ENCODE measurements at regions not wholly inside any gene's neighbourhood (a gene's known extent, or its start where the extent isn't known, plus 50 kb on each side); places are given as distances from the start of the nearest gene placed in this dataset.
A peak's percentile ranks its signal among the peaks of the same experiment; 100 is the strongest.
"Not testable (repeated sequence)": the region's sequence is repeated elsewhere in the genome, so short reads cannot be mapped to it uniquely, and the experiment has no call there.

DNA sequence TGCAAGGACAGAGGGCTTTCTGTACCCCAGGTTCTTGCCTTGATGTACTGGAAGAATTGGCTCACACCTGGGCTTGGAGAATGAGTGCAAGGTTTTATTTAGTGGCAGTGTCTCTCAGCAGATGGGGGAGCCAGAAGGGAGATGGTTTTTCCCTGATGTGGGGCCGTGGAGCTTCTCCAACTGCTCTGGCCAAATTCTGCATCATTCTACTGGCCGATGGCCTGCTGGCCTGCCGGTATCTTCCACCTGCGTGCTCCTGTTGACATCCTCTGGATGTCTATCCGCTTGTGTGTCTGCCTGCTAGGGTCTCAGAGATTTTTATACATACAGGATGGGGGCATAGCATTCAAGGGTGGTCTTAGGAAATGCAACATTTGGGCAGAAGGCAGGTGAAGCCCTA, 466.5 kb upstream of the ZNF337 start:
- peak overlapping the region; percentile 85 for H2BK12ac ChIP-seq (ENCODE audit: low read length)

DNA sequence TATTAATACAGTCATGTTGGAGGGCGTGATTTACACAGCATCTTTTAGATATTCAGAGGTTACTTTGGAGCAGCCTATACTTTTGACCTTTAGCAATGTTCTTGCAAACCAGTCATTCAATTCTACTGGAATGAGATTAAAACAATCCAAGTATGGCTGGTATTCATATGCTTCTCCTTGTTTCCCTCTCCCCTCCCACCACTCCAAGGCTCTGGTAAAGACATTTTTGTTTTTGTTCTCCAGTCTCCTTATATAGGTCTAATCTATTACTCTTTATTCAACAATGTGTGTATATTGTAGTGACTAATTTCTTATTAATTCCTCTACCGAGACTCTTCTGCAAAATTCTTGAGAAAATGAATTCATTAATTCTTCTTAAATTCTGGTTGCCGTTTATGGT, 465.1 kb upstream of the ZNF337 start:
- H3K4me2 ChIP-seq (ENCODE audit: low read length); DNase-seq; H3K27me3 ChIP-seq (ENCODE audit: insufficient read depth, low read length); H2BK12ac ChIP-seq (ENCODE audit: low read length); H2AK5ac ChIP-seq (ENCODE audit: low read length); H2BK5ac ChIP-seq (ENCODE audit: low read depth, low read length, poor library complexity); H3K79me2 ChIP-seq (ENCODE audit: control insufficient read depth, insufficient read depth, low read length, poor library complexity); H3K27ac ChIP-seq (ENCODE audit: low read depth, low read length); H3K4me3 ChIP-seq (ENCODE audit: low read depth, low read length); H4K12ac ChIP-seq (ENCODE audit: low read depth, low read length); H4K8ac ChIP-seq (ENCODE audit: low read depth, low read length); H3K14ac ChIP-seq (ENCODE audit: low read length); H3K9me3 ChIP-seq (ENCODE audit: insufficient read depth, low read depth, low read length); H3K4ac ChIP-seq (ENCODE audit: low read depth, low read length); H2BK120ac ChIP-seq (ENCODE audit: insufficient read depth, low read length, poor library complexity); H3K18ac ChIP-seq (ENCODE audit: low read length); H3K79me1 ChIP-seq (ENCODE audit: low read length); H2AFZ ChIP-seq (ENCODE audit: insufficient read depth, low read length, poor library complexity); H3K4me1 ChIP-seq (ENCODE audit: control insufficient read depth in 1 of 2, insufficient read depth in 2 of 2, low read length in 2 of 2); H3K23ac ChIP-seq (ENCODE audit: low read length); H3K9ac ChIP-seq (ENCODE audit: low read length); H3K36me3 ChIP-seq (ENCODE audit: control insufficient read depth in 1 of 2, insufficient read depth in 2 of 2, low read length in 2 of 2); H4K91ac ChIP-seq (ENCODE audit: low read depth, low read length): not testable (repeated sequence)
- no CpG with 5 or more reads among the region's 3 CpGs for WGBS (ENCODE audit: extremely low coverage, insufficient coverage, insufficient read length)

More for the DNA sequence above, 466.5 kb upstream of the ZNF337 start:
- not testable (repeated sequence) for H3K4me3 ChIP-seq (ENCODE audit: low read depth, low read length); H3K4me2 ChIP-seq (ENCODE audit: low read length); H3K4me1 ChIP-seq (ENCODE audit: control insufficient read depth in 1 of 2, insufficient read depth in 2 of 2, low read length in 2 of 2); H3K27me3 ChIP-seq (ENCODE audit: insufficient read depth, low read length); H3K79me1 ChIP-seq (ENCODE audit: low read length); H3K23ac ChIP-seq (ENCODE audit: low read length); H2AFZ ChIP-seq (ENCODE audit: insufficient read depth, low read length, poor library complexity); H3K4ac ChIP-seq (ENCODE audit: low read depth, low read length); H3K18ac ChIP-seq (ENCODE audit: low read length); H2AK5ac ChIP-seq (ENCODE audit: low read length); H3K9ac ChIP-seq (ENCODE audit: low read length); H4K12ac ChIP-seq (ENCODE audit: low read depth, low read length); DNase-seq; H4K8ac ChIP-seq (ENCODE audit: low read depth, low read length); H2BK5ac ChIP-seq (ENCODE audit: low read depth, low read length, poor library complexity); H3K79me2 ChIP-seq (ENCODE audit: control insufficient read depth, insufficient read depth, low read length, poor library complexity); H3K27ac ChIP-seq (ENCODE audit: low read depth, low read length); H3K9me3 ChIP-seq (ENCODE audit: insufficient read depth, low read depth, low read length); H3K36me3 ChIP-seq (ENCODE audit: control insufficient read depth in 1 of 2, insufficient read depth in 2 of 2, low read length in 2 of 2)
- H3K14ac ChIP-seq (ENCODE audit: low read length), result peak overlapping the region; percentile 50
- no CpG with 5 or more reads among the region's 5 CpGs for WGBS (ENCODE audit: extremely low coverage, insufficient coverage, insufficient read length)
- peak overlapping the region; percentile 13 for H4K91ac ChIP-seq (ENCODE audit: low read depth, low read length)
- peak overlapping the region; percentile 81 for H2BK120ac ChIP-seq (ENCODE audit: insufficient read depth, low read length, poor library complexity)

DNA sequence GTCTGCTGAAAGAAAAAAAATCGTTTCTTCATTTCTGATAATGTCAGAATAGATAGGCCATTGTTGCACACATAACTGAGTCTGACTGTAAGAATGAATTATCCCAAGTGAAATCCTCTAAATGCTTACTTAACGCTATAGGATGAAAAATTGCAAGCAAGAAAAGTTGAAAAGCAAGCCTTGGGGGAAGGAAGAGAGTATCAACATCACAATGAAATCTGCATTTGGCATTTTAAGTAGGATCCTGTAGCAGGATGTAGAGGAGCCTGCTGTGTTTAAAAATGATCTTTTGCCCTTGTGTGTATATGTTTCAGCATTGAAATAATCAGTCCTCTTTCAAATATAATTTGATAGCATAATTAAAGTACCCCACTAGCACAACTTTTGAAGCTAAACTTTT, 464.3 kb upstream of the ZNF337 start:
- H2BK120ac ChIP-seq (ENCODE audit: insufficient read depth, low read length, poor library complexity); H3K4me2 ChIP-seq (ENCODE audit: low read length); H3K27me3 ChIP-seq (ENCODE audit: insufficient read depth, low read length); H3K27ac ChIP-seq (ENCODE audit: low read depth, low read length); H3K23ac ChIP-seq (ENCODE audit: low read length); H2AFZ ChIP-seq (ENCODE audit: insufficient read depth, low read length, poor library complexity); H4K91ac ChIP-seq (ENCODE audit: low read depth, low read length); H3K4me3 ChIP-seq (ENCODE audit: low read depth, low read length); H3K18ac ChIP-seq (ENCODE audit: low read length); H2BK5ac ChIP-seq (ENCODE audit: low read depth, low read length, poor library complexity); H3K4ac ChIP-seq (ENCODE audit: low read depth, low read length); H4K8ac ChIP-seq (ENCODE audit: low read depth, low read length); H3K9me3 ChIP-seq (ENCODE audit: insufficient read depth, low read depth, low read length); H3K79me1 ChIP-seq (ENCODE audit: low read length); DNase-seq; H3K79me2 ChIP-seq (ENCODE audit: control insufficient read depth, insufficient read depth, low read length, poor library complexity); H3K4me1 ChIP-seq (ENCODE audit: control insufficient read depth in 1 of 2, insufficient read depth in 2 of 2, low read length in 2 of 2); H2AK5ac ChIP-seq (ENCODE audit: low read length); H4K12ac ChIP-seq (ENCODE audit: low read depth, low read length); H3K36me3 ChIP-seq (ENCODE audit: control insufficient read depth in 1 of 2, insufficient read depth in 2 of 2, low read length in 2 of 2); H3K9ac ChIP-seq (ENCODE audit: low read length); H3K14ac ChIP-seq (ENCODE audit: low read length); H2BK12ac ChIP-seq (ENCODE audit: low read length): not testable (repeated sequence)
- WGBS (ENCODE audit: extremely low coverage, insufficient coverage, insufficient read length), result no CpG with 5 or more reads among the region's 2 CpGs

DNA sequence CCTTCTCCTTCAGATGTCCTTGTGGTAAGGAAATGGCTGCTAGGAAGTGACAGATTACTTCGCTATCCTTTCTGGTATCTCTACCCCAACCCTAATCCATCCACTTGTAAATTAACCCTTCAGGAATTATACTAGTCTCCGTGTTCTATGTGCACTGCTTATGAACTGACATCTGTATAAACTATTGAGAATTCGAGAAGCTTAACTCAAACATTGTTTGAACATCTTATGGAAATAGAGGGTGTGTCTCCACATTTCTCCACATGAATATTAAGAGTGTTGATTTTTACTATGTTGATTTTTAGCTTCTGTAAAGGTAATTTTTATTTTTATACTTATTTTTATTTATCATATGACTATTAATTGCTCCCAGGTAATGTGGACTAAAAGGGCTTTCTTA, 457.6 kb upstream of the ZNF337 start:
- no peaks in the 10 kb centered on the region for H3K79me1 ChIP-seq (ENCODE audit: low read length)
- H3K4me2 ChIP-seq (ENCODE audit: low read length), result no peak overlapping the region
- no peak overlapping the region for H3K9ac ChIP-seq (ENCODE audit: low read length)
- H3K4me1 ChIP-seq (ENCODE audit: control insufficient read depth in 1 of 2, insufficient read depth in 2 of 2, low read length in 2 of 2), result no peaks in the 10 kb centered on the region
- H4K91ac ChIP-seq (ENCODE audit: low read depth, low read length), result no peak overlapping the region
- no peaks in the 10 kb centered on the region for H3K27me3 ChIP-seq (ENCODE audit: insufficient read depth, low read length)
- no CpG with 5 or more reads among the region's 3 CpGs for WGBS (ENCODE audit: extremely low coverage, insufficient coverage, insufficient read length)
- H3K4ac ChIP-seq (ENCODE audit: low read depth, low read length), result no peak overlapping the region
- H3K27ac ChIP-seq (ENCODE audit: low read depth, low read length), result no peak overlapping the region
- no peak for DNase-seq
- no peak overlapping the region for H3K18ac ChIP-seq (ENCODE audit: low read length)
- H3K36me3 ChIP-seq (ENCODE audit: control insufficient read depth in 1 of 2, insufficient read depth in 2 of 2, low read length in 2 of 2), result no peaks in the 10 kb centered on the region
- no peaks in the 10 kb centered on the region for H3K79me2 ChIP-seq (ENCODE audit: control insufficient read depth, insufficient read depth, low read length, poor library complexity)
- H2BK12ac ChIP-seq (ENCODE audit: low read length), result no peak overlapping the region
- H2BK5ac ChIP-seq (ENCODE audit: low read depth, low read length, poor library complexity), result no peak overlapping the region
- H3K4me3 ChIP-seq (ENCODE audit: low read depth, low read length), result no peak overlapping the region
- H3K23ac ChIP-seq (ENCODE audit: low read length), result no peak overlapping the region
- no peak overlapping the region for H3K14ac ChIP-seq (ENCODE audit: low read length)
- H3K9me3 ChIP-seq (ENCODE audit: insufficient read depth, low read depth, low read length), result no peaks in the 10 kb centered on the region
- H4K12ac ChIP-seq (ENCODE audit: low read depth, low read length), result no peak overlapping the region
- H2AK5ac ChIP-seq (ENCODE audit: low read length), result no peak overlapping the region
- no peak overlapping the region for H4K8ac ChIP-seq (ENCODE audit: low read depth, low read length)
- no peak overlapping the region for H2BK120ac ChIP-seq (ENCODE audit: insufficient read depth, low read length, poor library complexity)
- H2AFZ ChIP-seq (ENCODE audit: insufficient read depth, low read length, poor library complexity), result no peak overlapping the region
